Mucosa of descending colon (tissue), 3 donors: ENCODE measurements at regions not wholly inside any gene's neighbourhood (a gene's known extent, or its start where the extent isn't known, plus 50 kb on each side); places are given as distances from the start of the nearest gene placed in this dataset.

ENCODE experiments used
- ATAC-seq: fragments of 200-7000 bp; cut with Tn5 transposase; one replicate; pipeline ENCODE4 v1.9.1; 2020; ENCODE audit warnings: mild to moderate bottlenecking, moderate library complexity
- DNase-seq, 3 donors: peaks; one replicate each; pipeline ENCODE4 v3.0.0-alpha.2; 2020
- H3K36me3 ChIP-seq: fragments of 200-600 bp; one replicate; pipeline ENCODE4 v1.8.0; 2021; ENCODE audit warnings: low read depth, mild to moderate bottlenecking
- H3K4me1 ChIP-seq: fragments of 200-600 bp; one replicate; pipeline ENCODE4 v1.8.0; 2021; ENCODE audit warnings: low read depth, mild to moderate bottlenecking
- H3K4me3 ChIP-seq: fragments of 200-600 bp; one replicate; pipeline ENCODE4 v1.8.0; 2021; ENCODE audit warnings: mild to moderate bottlenecking
- H3K9me3 ChIP-seq: fragments of 200-600 bp; one replicate; pipeline ENCODE4 v1.8.0; 2021; ENCODE audit warnings: mild to moderate bottlenecking
- intact Hi-C, 2 donors: fragments of 100-400 bp; cut with DNase I in 1 of 2; cut with micrococcal nuclease in 1 of 2; formaldehyde crosslinking; loops; one replicate each; pipeline versions ENCODE4 v1.11.0 to v1.11.1; 2022; cut with DNase I, micrococcal nuclease
- TF ChIP-seq, protein P1 (sequence below): fragments of 200-600 bp; IDR thresholded peaks from one replicate; pipeline ENCODE4 v1.8.0; 2022; ENCODE audit warnings: antibody characterized with exemption, mild to moderate bottlenecking
- donor health status: DM: no; HTN: no; CAD: no; lungs with moderate emphysema.
- donor health status: DM: no; HTN: no; CAD: no.
- donor health status: DM: no; HTN: yes; CAD: no.

DNA sequence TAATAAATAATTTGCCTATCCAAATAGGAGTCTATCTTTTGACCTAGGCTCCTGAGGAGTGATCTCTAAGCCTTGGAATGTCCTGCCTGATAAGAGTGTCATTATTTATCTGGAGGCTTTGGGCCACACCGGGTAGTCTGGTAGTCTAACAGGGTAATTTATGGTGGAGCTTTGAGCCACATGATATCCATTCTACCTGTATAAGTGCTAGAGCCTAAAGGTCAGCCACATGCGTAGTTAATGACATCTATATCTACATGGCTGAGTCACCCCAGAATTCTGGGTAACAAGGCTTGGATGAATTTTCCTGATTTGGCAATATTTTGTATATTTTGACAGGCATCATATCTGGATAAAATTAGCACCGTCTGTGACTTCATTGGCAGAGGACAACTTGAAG lies 681.4 kb downstream of the MCTP2 start:
- Histone ChIP-seq H3K36me3 (no peaks in the 10 kb centered on the region), H3K4me3 (no peak overlapping the region), H3K9me3 (no peaks in the 10 kb centered on the region), H3K4me1 (no peaks in the 10 kb centered on the region)
- TF ChIP-seq, protein P1, sequence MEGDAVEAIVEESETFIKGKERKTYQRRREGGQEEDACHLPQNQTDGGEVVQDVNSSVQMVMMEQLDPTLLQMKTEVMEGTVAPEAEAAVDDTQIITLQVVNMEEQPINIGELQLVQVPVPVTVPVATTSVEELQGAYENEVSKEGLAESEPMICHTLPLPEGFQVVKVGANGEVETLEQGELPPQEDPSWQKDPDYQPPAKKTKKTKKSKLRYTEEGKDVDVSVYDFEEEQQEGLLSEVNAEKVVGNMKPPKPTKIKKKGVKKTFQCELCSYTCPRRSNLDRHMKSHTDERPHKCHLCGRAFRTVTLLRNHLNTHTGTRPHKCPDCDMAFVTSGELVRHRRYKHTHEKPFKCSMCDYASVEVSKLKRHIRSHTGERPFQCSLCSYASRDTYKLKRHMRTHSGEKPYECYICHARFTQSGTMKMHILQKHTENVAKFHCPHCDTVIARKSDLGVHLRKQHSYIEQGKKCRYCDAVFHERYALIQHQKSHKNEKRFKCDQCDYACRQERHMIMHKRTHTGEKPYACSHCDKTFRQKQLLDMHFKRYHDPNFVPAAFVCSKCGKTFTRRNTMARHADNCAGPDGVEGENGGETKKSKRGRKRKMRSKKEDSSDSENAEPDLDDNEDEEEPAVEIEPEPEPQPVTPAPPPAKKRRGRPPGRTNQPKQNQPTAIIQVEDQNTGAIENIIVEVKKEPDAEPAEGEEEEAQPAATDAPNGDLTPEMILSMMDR, result no peak
- intact Hi-C loops, result no loop called here
- DNase-seq (no peak), ATAC-seq (no peak)

DNA sequence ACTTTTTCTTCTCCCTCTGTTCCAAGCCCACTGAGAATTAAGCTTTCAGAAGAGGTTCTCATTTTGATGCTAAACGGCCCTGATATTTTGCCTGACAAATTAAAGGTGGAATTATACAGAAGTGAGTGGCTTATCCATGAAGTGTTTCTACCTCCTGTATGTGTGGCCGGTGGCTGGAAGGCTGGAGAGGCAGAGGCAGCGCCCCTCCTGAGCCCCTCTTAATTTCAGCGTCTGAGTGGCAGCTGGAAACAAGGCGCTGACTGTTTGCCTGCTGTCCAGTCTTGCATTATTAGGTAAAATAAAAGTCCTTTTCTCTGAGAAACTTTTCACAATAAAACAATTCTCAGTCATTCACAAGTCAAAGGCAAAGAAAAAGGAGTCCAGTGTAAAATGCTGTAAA lies 685.7 kb downstream of the MCTP2 start:
- H3K9me3 ChIP-seq, result no peaks in the 10 kb centered on the region
- H3K36me3 ChIP-seq, result no peaks in the 10 kb centered on the region
- TF ChIP-seq, protein P1, result no peak
- DNase-seq, result no peak
- no peaks in the 10 kb centered on the region for H3K4me1 ChIP-seq
- intact Hi-C loops, result no loop called here
- H3K4me3 ChIP-seq, result no peak overlapping the region
- no peak for ATAC-seq

DNA sequence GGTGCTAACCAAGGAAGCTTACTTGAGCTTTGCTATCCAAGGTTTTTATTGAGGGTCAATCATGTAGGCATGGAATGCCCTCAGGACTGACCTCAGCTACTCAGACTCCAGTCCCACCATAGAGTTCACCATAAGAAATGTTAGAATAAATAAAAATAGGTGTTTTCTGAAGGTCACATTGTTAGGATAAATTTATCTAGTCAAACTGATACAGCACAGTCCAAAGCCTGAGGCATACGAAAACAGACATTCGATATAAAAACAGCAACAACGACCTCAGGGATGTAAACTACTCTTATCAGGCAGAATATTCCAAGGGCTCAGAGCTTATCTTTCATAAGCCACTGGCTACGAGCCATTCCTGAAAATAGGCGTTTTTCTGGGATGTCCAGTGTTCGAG lies 690.6 kb downstream of the MCTP2 start:
- no peaks in the 10 kb centered on the region for H3K4me1 ChIP-seq
- TF ChIP-seq, protein P1, result no peak
- intact Hi-C loops, result no loop called here
- no peaks in the 10 kb centered on the region for H3K36me3 ChIP-seq
- H3K9me3 ChIP-seq, result no peaks in the 10 kb centered on the region
- DNase-seq (no peak), ATAC-seq (no peak)
- no peak overlapping the region for H3K4me3 ChIP-seq

DNA sequence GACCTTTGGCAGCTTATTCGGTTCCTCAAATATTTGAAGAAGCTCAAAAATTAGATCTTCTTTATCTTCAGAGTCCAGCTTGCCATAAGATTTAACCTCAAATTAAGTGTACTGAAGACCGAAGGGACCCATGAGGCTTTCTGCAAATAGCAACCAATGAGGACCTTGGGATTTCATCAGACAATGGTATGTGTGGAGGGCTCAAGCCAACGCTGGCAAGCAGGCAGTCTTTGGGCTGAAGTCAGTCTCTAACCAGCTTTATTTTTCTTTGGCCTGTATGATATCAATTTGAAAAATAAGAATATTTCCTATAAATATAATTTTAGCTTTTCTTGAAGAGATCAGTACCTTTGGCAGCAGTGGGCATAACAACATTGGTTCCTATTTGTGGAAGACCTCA lies 692.7 kb downstream of the MCTP2 start:
- intact Hi-C loops, result no loop called here

DNA sequence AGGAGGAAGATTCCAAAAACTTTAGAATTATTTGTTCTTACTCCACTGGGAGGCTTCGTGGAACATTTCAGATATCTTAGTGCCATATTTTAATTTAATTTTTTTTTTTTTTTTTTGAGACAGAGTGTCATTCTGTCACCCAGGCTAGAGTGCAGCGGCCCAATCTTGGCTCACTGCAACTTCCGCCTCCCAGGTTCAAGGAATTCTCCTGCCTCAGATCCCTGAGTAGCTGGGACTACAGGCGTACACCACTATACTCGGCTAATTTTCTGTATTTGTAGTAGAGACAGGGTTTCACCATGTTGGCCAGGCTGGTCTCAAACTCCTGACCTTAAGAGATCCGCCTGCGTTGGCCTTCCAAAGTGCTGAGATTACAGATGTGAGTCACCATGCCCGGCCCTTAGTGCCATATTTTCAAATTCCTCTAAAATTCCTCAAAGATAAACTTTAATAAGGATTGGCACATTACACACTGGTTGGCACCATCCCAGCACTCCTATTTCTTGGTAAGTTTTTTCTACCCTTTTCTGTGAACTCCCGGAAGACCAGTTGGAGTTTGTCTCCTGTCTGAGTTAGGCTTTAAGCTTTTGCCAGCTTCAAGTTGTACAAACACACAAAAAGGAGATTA lies 693.7 kb downstream of the MCTP2 start:
- TF ChIP-seq, protein P1, result no peak
- DNase-seq, result no peak
- intact Hi-C loops, result no loop called here
- ATAC-seq, result no peak
- no peaks in the 10 kb centered on the region for H3K4me1 ChIP-seq
- H3K4me3 ChIP-seq, result no peak overlapping the region
- no peaks in the 10 kb centered on the region for H3K9me3 ChIP-seq
- H3K36me3 ChIP-seq, result no peaks in the 10 kb centered on the region

More for the DNA sequence above, 692.7 kb downstream of the MCTP2 start:
- H3K4me3 ChIP-seq, result no peak overlapping the region
- H3K36me3 ChIP-seq, result no peaks in the 10 kb centered on the region
- TF ChIP-seq, protein P1, result no peak
- no peaks in the 10 kb centered on the region for H3K9me3 ChIP-seq
- no peaks in the 10 kb centered on the region for H3K4me1 ChIP-seq
- DNase-seq (no peak), ATAC-seq (no peak)

DNA sequence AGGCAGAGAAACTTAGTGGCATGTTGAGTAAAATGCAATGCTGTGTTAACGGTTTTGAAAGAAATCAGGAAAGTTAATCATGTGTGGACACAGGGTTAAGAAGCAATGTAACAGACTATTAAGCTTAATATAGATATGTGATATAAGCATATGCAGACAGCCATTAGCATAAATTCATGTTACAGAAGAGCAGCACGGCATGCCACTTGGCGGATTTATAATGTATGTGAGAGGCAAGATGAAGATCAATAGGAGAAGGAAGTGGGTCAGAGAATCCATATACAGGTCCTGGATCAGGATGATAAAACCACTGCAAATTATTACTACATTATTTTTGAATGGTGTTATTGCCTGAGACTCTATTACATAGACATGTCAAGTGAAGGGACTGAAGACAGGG lies 694.3 kb downstream of the MCTP2 start:
- H3K4me3 ChIP-seq, result no peak overlapping the region
- ATAC-seq, result no peak
- H3K9me3 ChIP-seq, result no peaks in the 10 kb centered on the region

More for the DNA sequence above, 694.3 kb downstream of the MCTP2 start:
- Histone ChIP-seq H3K4me1 (no peaks in the 10 kb centered on the region), H3K36me3 (no peaks in the 10 kb centered on the region)
- intact Hi-C loops, result no loop called here
- DNase-seq, result no peak
- TF ChIP-seq, protein P1, result no peak
